ENCODE measurements at regions not wholly inside any gene's neighbourhood (a gene's known extent, or its start where the extent isn't known, plus 50 kb on each side); places are given as distances from the start of the nearest gene placed in this dataset.
"Not testable (repeated sequence)": the region's sequence is repeated elsewhere in the genome, so short reads cannot be mapped to it uniquely, and the experiment has no call there.

- DNase-seq: no peak
These were observed 135.0 kb downstream of the RALA start for GRCh38 chr7:39758234-39758970.

DNA sequence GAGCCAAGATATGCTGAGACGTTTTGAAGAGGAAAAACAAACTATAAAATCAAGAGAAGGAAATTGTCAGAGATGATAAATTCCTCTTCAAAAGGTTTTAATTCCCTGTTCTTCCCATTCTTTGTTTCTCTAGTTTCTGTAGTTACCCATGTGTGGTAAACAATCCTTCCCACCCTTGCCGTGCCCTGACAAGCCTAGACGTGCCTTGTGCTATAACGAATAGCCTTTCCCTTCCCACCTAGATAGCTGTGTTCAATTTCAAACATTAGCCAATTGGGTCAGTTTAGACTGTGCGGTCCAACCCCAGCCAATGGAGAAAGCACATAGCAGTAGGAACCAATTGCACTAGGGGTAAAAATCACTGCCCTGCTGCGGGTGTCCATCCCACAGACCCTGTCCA, 138.1 kb downstream of the RALA start:
- DNase-seq: no peak

- DNase-seq: not testable (repeated sequence)
These were observed 139.1 kb downstream of the RALA start for GRCh38 chr7:39762466-39762865.

GRCh38 chr7:39762881-39763280, 139.5 kb downstream of the RALA start:
- DNase-seq: not testable (repeated sequence)

GRCh38 chr7:39765833-39766232, 142.5 kb downstream of the RALA start:
- DNase-seq: not testable (repeated sequence)

DNA sequence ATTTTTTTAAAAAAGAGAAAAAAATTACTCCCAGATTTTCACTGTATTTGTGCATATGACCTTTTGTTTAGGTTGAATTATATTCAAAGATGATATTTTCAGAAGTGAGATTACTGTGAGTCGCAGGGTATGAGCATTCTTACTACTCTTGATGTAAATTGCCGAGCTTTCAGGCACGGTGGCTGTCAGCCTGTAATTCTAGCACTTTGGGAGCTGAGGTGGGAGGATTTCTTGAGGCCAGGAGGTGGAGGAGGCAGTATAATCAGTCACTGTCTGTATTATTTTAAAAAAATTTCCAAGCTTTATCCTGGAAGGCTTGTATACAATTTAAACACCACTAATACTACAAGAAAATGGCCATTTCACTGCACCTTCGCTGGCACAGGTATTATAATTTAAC, 145.1 kb downstream of the RALA start:
- DNase-seq: not testable (repeated sequence)

GRCh38 chr7:39774341-39774851, 151.0 kb downstream of the RALA start:
- not testable (repeated sequence) for DNase-seq

DNA sequence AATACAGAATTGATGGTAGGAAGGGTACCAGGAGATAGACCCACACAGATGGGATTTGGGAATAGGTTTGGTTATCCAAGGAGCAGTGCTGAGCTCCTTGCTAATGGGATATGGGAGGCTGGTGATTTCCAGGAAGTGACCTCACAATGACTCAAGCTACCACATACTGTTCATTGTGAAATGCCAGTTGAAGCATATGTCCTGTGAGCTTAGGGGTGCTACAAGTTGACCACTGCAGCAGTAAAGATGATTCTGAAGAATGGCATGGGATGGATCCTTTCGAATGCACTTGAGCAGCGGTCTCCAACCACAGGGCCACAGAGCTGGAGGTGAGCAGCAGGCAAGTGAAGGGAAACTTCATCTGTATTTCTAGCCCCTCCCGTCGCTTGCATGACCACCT, 158.2 kb downstream of the RALA start:
- DNase-seq: not testable (repeated sequence)

DNA sequence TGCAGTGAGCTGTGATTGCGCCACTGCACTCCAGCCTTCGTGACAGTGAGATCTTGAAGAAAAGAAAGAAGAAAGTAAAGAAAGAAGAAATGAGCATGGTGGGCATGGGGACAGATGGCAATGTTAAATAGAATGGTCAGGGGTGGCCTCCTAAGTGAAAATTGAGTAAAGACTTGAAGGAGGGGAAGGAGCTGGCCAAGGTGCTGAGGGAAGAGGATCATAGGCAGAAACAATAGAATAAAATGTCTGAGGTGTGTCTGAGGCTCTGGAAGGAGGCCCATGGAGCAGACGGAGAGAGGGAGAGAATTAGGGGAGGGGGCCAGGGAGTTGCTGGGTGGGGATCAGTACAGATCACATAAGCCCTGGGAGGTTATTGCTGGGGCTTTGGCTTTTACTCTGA, 163.1 kb downstream of the RALA start:
- not testable (repeated sequence) for DNase-seq

GRCh38 chr7:39791035-39791434, 159.0 kb upstream of the CDK13 start:
- DNase-seq: not testable (repeated sequence)

- not testable (repeated sequence) for DNase-seq
These were observed 158.1 kb upstream of the CDK13 start for GRCh38 chr7:39791911-39792310.

GRCh38 chr7:39793026-39793425, 157.0 kb upstream of the CDK13 start:
- not testable (repeated sequence) for DNase-seq

GRCh38 chr7:39793851-39794250, 156.2 kb upstream of the CDK13 start:
- DNase-seq: not testable (repeated sequence)

DNA sequence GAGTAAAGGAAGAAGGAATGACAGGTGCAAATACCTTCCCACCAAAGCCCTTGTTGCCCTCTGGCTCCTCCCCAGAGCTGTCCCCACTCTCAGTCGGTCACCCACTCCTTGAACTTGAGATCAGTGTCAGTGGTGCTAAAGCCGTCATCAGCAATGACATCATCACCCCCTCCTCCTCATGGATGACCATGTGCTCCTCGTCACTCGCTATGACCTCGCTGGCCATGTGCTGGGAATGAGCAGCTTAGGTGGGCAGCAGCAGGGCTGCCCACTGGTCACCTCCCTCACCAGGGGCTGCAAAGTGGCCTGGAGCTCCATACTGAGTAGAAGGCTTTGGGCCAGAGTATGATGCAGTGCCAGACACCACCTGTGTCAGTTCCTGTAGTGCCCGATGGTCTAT, 153.1 kb upstream of the CDK13 start:
- not testable (repeated sequence) for DNase-seq

- not testable (repeated sequence) for DNase-seq
These were observed 152.0 kb upstream of the CDK13 start for GRCh38 chr7:39798077-39798476.

DNA sequence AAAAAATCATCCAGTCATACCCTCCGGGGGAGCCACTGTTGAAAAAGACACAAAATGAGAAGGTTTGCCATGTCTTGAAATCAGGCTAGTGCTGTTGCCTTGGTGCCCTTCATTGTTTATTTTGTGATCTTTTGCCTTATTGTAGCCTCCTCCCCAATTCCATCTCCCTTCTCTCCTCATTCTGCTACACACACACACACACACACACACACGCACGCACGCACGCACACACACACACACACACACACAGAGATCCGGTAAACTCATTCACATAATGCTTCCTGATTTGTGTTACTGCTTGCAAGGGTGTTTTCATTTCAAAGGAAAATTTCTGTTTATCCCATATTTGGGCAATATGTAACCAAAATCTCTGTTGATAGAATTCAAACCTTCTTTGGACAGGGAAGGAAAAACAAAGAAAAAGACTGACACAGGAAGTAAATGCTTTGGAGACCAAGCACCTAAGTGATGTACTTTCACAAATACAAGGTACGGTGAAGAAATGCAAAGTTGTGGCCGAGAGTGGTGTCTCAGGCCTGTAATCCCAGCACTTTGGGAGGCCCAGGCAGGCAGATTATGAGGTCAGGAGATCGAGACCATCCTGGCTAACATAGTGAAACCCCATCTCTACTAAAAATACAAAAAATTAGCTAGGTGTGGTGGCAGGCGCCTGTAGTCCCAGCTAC, 141.1 kb upstream of the CDK13 start:
- no peak for DNase-seq

- no peak for DNase-seq
These were observed 139.8 kb upstream of the CDK13 start for GRCh38 chr7:39810204-39810642.

DNA sequence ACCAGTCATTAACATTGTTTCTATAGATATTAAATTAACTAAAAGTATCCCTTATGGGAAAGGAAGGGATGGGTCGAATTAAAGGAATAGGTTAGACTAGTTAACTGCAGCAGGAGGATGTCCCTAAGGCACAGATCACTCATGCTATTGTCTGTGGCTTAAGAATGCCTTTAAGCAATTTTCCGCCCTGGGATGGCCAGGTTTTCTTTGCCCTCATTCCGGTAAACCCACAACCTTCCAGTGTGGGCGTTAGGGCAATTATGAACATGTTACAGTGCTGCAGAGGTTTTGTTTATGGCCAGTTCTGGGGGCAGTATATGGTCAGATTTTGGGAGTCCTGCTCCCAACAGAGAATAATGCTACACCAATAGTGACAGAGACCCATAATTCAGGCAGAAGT, 139.3 kb upstream of the CDK13 start:
- no peak for DNase-seq

GRCh38 chr7:39811161-39811614, 138.9 kb upstream of the CDK13 start:
- no peak for DNase-seq

DNA sequence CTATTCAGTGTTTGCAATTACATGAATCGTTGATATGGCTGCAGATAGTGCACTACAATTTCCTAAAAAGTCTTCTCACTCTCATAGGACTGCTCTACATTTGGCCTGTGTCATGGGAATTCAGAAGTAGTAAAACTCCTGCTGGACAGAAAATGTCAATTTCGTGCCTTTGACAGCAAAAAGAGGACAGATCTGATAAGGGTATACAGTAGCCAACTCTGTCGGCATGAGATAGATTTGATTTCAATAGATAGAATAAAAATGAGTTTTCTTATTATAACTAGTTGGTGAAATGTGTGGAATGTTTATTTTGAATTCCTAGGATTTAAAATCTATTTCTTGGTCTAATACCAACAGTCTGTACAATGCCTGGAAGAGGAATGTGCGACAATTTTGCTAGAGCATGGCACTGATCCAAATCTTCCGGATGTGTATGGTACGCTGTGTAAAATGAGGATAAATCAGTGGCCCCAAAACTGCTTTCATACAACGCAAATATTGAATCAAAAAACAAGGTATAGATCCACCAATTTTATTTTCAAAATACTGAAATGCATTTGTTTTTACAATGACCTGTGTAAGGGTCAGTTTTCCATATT, 133.5 kb upstream of the CDK13 start:
- no peak for DNase-seq

- DNase-seq: no peak
These were observed 130.5 kb upstream of the CDK13 start for GRCh38 chr7:39819514-39819913.

- no peak for DNase-seq
These were observed 125.4 kb upstream of the CDK13 start for GRCh38 chr7:39824456-39825200.

Measured in muscle of arm (tissue), 1 donor.